IMR-90 (cell line): ENCODE measurements at regions not wholly inside any gene's neighbourhood (a gene's known extent, or its start where the extent isn't known, plus 50 kb on each side); places are given as distances from the start of the nearest gene placed in this dataset.

Source experiments
- CTCF ChIP-seq: conservative IDR thresholded peaks from 2 replicates; pipeline ENCODE4 v1.5.1; 2012; ENCODE audit warnings: mild to moderate bottlenecking, low read depth, low read length, improper control_type of control experiment
- MAFK ChIP-seq: IDR thresholded peaks from 2 replicates; pipeline ENCODE4 v1.6.1; 2012; ENCODE audit warnings: low read depth, low read length, improper control_type of control experiment
- MAZ ChIP-seq: IDR thresholded peaks from 2 replicates; pipeline ENCODE4 v1.6.1; 2012; ENCODE audit warnings: low read depth, mild to moderate bottlenecking, low read length, improper control_type of control experiment, moderate library complexity, borderline replicate concordance
- MXI1 ChIP-seq: IDR thresholded peaks from 2 replicates; pipeline ENCODE4 v1.6.1; 2012; ENCODE audit warnings: low read depth, mild to moderate bottlenecking, low read length, moderate library complexity, borderline replicate concordance
- POLR2A ChIP-seq: IDR thresholded peaks from 2 replicates; pipeline ENCODE4 v1.6.1; 2012; ENCODE audit warnings: mild to moderate bottlenecking, low read depth, low read length
- RAD21 ChIP-seq: IDR thresholded peaks from 2 replicates; pipeline ENCODE4 v1.6.1; 2012; ENCODE audit warnings: low read length, improper control_type of control experiment
- RCOR1 ChIP-seq: IDR thresholded peaks from 2 replicates; pipeline ENCODE4 v1.6.1; 2012; ENCODE audit warnings: mild to moderate bottlenecking, low read length, improper control_type of control experiment; ENCODE audit not compliant: insufficient replicate concordance
- RFX5 ChIP-seq: IDR thresholded peaks from 2 replicates; pipeline ENCODE4 v1.8.0; 2012; ENCODE audit warnings: low read depth, mild to moderate bottlenecking, low read length, moderate library complexity
- SMC3 ChIP-seq: fragments of 150-350 bp; IDR thresholded peaks from 2 replicates; pipeline ENCODE4 v1.6.1; 2016; ENCODE audit warnings: low read depth, mild to moderate bottlenecking, antibody characterized with exemption, low read length, moderate library complexity

GRCh38 chr2:58930537-58930936, 689.4 kb upstream of the FANCL start:
- TF ChIP-seq CTCF (no peak), MXI1 (no peak), MAFK (no peak), RFX5 (no peak), MAZ (no peak), RAD21 (no peak), SMC3 (no peak), RCOR1 (no peak), POLR2A (no peak)
